ENCODE measurements at regions not wholly inside any gene's neighbourhood (a gene's known extent, or its start where the extent isn't known, plus 50 kb on each side); places are given as distances from the start of the nearest gene placed in this dataset.

DNA sequence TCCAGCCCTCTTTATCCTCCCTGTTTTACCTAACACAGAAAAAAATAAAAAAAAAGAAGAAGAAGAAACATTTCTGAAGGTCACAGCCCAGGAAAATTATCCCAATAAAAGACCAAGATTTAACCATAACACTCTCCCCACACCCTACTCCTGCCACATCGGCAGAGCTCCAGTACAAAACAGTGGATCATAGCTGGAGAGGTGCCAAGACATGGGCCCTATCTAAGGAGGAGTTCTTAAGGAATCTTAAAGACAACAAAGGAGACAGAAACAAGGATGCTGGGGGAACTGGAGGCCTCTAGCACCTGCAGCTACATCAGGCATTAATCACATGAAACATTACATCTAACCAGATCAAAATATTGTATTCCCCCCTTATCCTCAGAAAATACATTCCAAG, 432.8 kb downstream of the MATN1 start:
- Histone ChIP-seq H3K27me3 (no peaks in the 10 kb centered on the region), H3K4me1 (no peaks in the 10 kb centered on the region), H3K27ac (no peak overlapping the region), H3K36me3 (no peaks in the 10 kb centered on the region), H3K4me3 (no peak overlapping the region), H3K9me3 (peaks cover 0 to 18% (median 0%) of the 10 kb centered on the region in 4 donors)
- WGBS, 2 donors, result 4 to 6% methylated on average over 1 of the region's 1 CpG
- no peak for DNase-seq (ENCODE audit: low spot score in 2 of 2)
- no peak for TF ChIP-seq POLR2A (IDR thresholded peaks at IDR 0.05)

DNA sequence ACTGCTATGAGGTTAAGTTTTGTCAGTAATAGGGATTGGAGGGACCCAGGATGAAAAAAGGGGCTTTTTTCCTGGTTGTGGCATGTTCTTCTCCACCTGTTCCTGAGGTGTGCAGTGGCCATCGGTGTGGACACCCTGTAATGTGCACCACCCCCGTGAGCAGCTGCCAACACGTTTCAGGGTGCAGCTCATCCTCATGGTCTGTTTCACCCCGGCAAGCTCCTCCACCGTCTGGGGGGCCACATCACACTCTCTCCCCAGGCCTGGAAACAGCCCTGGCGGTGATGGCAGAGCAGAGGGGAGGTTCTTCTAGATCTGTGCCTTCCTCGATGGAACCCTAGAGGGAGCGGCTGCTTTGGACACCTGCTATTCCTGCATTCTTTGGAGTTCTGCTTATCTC, 435.4 kb downstream of the MATN1 start:
- H3K27ac ChIP-seq, result no peak overlapping the region
- no peaks in the 10 kb centered on the region for H3K36me3 ChIP-seq
- DNase-seq (ENCODE audit: low spot score in 2 of 2), result no peak
- no peak overlapping the region for H3K4me3 ChIP-seq
- no peaks in the 10 kb centered on the region for H3K4me1 ChIP-seq
- TF ChIP-seq, protein P1, sequence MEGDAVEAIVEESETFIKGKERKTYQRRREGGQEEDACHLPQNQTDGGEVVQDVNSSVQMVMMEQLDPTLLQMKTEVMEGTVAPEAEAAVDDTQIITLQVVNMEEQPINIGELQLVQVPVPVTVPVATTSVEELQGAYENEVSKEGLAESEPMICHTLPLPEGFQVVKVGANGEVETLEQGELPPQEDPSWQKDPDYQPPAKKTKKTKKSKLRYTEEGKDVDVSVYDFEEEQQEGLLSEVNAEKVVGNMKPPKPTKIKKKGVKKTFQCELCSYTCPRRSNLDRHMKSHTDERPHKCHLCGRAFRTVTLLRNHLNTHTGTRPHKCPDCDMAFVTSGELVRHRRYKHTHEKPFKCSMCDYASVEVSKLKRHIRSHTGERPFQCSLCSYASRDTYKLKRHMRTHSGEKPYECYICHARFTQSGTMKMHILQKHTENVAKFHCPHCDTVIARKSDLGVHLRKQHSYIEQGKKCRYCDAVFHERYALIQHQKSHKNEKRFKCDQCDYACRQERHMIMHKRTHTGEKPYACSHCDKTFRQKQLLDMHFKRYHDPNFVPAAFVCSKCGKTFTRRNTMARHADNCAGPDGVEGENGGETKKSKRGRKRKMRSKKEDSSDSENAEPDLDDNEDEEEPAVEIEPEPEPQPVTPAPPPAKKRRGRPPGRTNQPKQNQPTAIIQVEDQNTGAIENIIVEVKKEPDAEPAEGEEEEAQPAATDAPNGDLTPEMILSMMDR (IDR thresholded peaks at IDR 0.05), result no peak
- TF ChIP-seq EP300 (IDR thresholded peaks at IDR 0.05) (no peak), POLR2A (IDR thresholded peaks at IDR 0.05) (no peak)
- 81 to 90% methylated on average over 8 of the region's 8 CpGs for WGBS, 2 donors
- no peaks in the 10 kb centered on the region for H3K27me3 ChIP-seq
- peaks cover 0 to 5% (median 0%) of the 10 kb centered on the region in 4 donors for H3K9me3 ChIP-seq

DNA sequence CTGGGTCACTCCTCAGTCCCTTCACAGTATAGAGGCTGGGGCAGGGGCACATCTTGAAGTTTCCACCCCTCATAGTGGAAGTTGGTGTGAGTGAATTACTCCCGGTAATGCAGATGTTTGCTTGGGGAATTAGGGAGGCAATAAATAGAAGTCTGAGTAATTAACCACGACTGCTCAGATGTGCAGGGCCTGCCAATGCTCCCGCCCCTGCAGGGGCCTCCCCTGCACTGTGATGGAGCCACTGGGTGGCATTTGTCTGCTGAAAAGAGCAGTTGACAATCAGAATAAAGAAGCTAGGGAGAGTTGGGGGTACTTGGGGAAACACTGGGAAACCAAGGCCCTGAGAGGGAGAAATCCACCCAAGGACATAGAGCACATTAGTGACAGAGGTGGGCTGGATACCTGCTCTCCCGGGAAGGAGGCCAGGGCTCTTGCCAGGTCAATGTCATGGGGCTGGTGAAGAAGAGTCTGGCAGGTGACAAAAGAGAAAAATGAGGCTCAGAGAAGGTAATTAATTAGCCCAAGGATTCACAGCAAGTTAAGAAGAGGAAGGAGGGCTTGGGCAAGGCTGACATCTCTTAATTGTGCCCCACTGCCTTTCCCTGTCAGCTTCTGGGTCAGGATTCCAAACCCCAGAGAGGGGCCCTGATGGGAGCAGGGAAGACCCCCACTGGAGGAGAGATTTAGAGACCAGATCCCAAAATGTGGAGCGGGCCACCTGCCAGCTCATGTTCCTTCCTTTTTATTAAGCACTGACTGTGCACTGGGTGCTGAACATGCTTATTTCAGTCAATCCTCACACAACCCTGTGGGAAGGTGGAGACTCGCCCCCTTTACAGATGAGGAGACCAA, 436.2 kb downstream of the MATN1 start:
- Histone ChIP-seq H3K9me3 (no peaks in the 10 kb centered on the region), H3K4me1 (no peaks in the 10 kb centered on the region), H3K36me3 (no peaks in the 10 kb centered on the region), H3K27me3 (no peaks in the 10 kb centered on the region), H3K4me3 (no peak overlapping the region), H3K27ac (no peak overlapping the region)
- 52 to 54% methylated on average over 6 of the region's 6 CpGs for WGBS, 2 donors
- no peak for DNase-seq (ENCODE audit: low spot score in 2 of 2)
- no peak for TF ChIP-seq EP300 (IDR thresholded peaks at IDR 0.05)
- TF ChIP-seq, protein P1 (IDR thresholded peaks at IDR 0.05), result no peak
- no peak for TF ChIP-seq POLR2A (IDR thresholded peaks at IDR 0.05)

DNA sequence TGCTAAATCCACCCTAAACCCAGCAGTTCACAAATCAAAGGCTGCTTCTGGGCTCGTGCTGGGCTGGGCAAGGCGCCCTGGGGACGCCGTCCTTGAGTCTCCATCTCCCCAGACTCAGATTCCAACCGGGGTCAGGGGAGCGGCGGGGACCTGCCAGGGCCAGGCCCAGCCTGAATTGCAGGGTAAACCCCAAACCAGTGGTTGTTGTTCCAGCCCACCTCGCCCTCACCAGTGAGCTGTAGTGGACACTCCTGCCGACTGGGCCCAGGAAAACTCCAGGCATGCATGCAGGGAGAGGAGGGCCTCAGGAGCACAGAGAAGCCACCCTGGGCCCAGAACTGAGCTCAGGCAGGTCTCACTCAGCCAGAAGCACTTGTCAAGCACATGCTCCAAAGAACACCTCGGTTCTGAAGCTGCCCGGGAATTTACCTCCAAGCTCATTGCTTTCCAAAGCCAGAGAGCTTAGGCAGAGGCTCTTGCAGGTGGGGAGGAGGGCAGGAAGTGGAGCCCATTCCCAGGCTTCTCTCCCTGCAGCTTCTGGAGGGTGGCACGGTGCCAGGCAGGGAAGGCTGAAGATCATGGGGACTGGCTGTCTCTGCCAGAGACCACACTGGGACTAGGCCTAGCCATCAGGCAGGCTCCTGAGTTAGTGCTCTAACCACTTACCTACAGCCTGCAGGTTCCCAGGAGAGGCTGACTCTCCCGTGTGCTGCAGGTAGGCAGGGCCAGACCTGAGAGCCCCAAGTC, 437.0 kb downstream of the MATN1 start:
- Histone ChIP-seq H3K9me3 (no peaks in the 10 kb centered on the region), H3K27me3 (no peaks in the 10 kb centered on the region), H3K27ac (no peak overlapping the region), H3K4me1 (no peaks in the 10 kb centered on the region), H3K4me3 (no peak overlapping the region), H3K36me3 (no peaks in the 10 kb centered on the region)
- TF ChIP-seq POLR2A (IDR thresholded peaks at IDR 0.05), result no peak
- TF ChIP-seq, protein P1 (IDR thresholded peaks at IDR 0.05), result no peak
- TF ChIP-seq EP300 (IDR thresholded peaks at IDR 0.05), result no peak
- DNase-seq (ENCODE audit: low spot score in 2 of 2), result no peak
- WGBS, 2 donors, result 51 to 55% methylated on average over 13 of the region's 13 CpGs

- DNase-seq (ENCODE audit: low spot score in 2 of 2), result no peak
- H3K4me3 ChIP-seq, result no peak overlapping the region
- WGBS, 2 donors, result 84% methylated on average over 12 of the region's 12 CpGs
Measured at GRCh38 chr1:30285501-30285932, 437.9 kb downstream of the MATN1 start.

More at GRCh38 chr1:30285501-30285932, 437.9 kb downstream of the MATN1 start:
- no peak overlapping the region for H3K27ac ChIP-seq
- TF ChIP-seq POLR2A (IDR thresholded peaks at IDR 0.05), result no peak
- no peak for TF ChIP-seq EP300 (IDR thresholded peaks at IDR 0.05)
- TF ChIP-seq, protein P1 (IDR thresholded peaks at IDR 0.05), result no peak
- H3K4me1 ChIP-seq, result no peaks in the 10 kb centered on the region
- H3K36me3 ChIP-seq, result no peaks in the 10 kb centered on the region
- H3K27me3 ChIP-seq, result no peaks in the 10 kb centered on the region
- H3K9me3 ChIP-seq, result no peaks in the 10 kb centered on the region
